Esophagus squamous epithelium (tissue), 4 donors: ENCODE measurements at regions not wholly inside any gene's neighbourhood (a gene's known extent, or its start where the extent isn't known, plus 50 kb on each side); places are given as distances from the start of the nearest gene placed in this dataset.

Experiments
- POLR2A ChIP-seq, 4 donors: fragments of 450-650 bp; IDR thresholded peaks; one replicate each; pipeline ENCODE4 v1.6.1; 2017; ENCODE audit warnings: antibody characterized with exemption in 4 of 4, mild to moderate bottlenecking in 4 of 4, moderate library complexity in 3 of 4
- TF ChIP-seq, protein P1 (sequence below), 6 experiments: fragments of 450-650 bp in 4 of 6; fragments of 200-600 bp in 2 of 6; sonication (generic) in 2 of 6; IDR thresholded peaks; one replicate each; pipeline ENCODE4 v1.5.1; 2016 to 2019; ENCODE audit warnings: antibody characterized with exemption in 6 of 6, mild to moderate bottlenecking in 4 of 6, moderate library complexity in 4 of 6

- TF ChIP-seq, protein P1, sequence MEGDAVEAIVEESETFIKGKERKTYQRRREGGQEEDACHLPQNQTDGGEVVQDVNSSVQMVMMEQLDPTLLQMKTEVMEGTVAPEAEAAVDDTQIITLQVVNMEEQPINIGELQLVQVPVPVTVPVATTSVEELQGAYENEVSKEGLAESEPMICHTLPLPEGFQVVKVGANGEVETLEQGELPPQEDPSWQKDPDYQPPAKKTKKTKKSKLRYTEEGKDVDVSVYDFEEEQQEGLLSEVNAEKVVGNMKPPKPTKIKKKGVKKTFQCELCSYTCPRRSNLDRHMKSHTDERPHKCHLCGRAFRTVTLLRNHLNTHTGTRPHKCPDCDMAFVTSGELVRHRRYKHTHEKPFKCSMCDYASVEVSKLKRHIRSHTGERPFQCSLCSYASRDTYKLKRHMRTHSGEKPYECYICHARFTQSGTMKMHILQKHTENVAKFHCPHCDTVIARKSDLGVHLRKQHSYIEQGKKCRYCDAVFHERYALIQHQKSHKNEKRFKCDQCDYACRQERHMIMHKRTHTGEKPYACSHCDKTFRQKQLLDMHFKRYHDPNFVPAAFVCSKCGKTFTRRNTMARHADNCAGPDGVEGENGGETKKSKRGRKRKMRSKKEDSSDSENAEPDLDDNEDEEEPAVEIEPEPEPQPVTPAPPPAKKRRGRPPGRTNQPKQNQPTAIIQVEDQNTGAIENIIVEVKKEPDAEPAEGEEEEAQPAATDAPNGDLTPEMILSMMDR (IDR thresholded peaks at IDR 0.05), result no peak
- TF ChIP-seq POLR2A (IDR thresholded peaks at IDR 0.05), result no peak
Observed at GRCh38 chr5:155926766-155927165, 400.2 kb upstream of the SGCD start.
